Loucy (cell line): ENCODE measurements at regions not wholly inside any gene's neighbourhood (a gene's known extent, or its start where the extent isn't known, plus 50 kb on each side); places are given as distances from the start of the nearest gene placed in this dataset.

Source experiments
- H2AFZ ChIP-seq: fragments of 200-600 bp; sonication (generic); 2 replicates; pipeline ENCODE4 v1.6.0; 2016; ENCODE audit warnings: antibody characterized with exemption, mild to moderate bottlenecking, low read length, moderate library complexity
- H3F3A ChIP-seq: fragments of 200-600 bp; 2 replicates; pipeline ENCODE4 v1.6.0; 2016; ENCODE audit warnings: antibody characterized with exemption, low read depth, mild to moderate bottlenecking
- H3K27me3 ChIP-seq: fragments of 200-600 bp; sonication (generic); 2 replicates; pipeline ENCODE4 v1.6.1; 2014; ENCODE audit warnings: low read length, mild to moderate bottlenecking; ENCODE audit not compliant: insufficient read depth, poor library complexity, severe bottlenecking
- H3K36me3 ChIP-seq: fragments of 200-600 bp; sonication (generic); 2 replicates; pipeline ENCODE4 v1.6.1; 2016; ENCODE audit warnings: low read length; ENCODE audit not compliant: insufficient read depth
- H3K4me1 ChIP-seq: fragments of 200-600 bp; sonication (generic); 2 replicates; pipeline ENCODE4 v1.5.1; 2014; ENCODE audit warnings: low read length, mild to moderate bottlenecking; ENCODE audit not compliant: insufficient read depth, poor library complexity, severe bottlenecking
- H3K4me2 ChIP-seq: fragments of 200-600 bp; sonication (generic); 2 replicates; pipeline ENCODE4 v1.6.0; 2014; ENCODE audit warnings: antibody characterized with exemption, low read length, low read depth, mild to moderate bottlenecking; ENCODE audit not compliant: poor library complexity, severe bottlenecking
- H3K4me3 ChIP-seq: fragments of 200-600 bp; sonication (generic); 2 replicates; pipeline ENCODE4 v1.5.1; 2014; ENCODE audit warnings: low read length, mild to moderate bottlenecking, mixed read lengths; ENCODE audit not compliant: poor library complexity, severe bottlenecking
- H3K79me2 ChIP-seq: fragments of 200-600 bp; sonication (generic); 2 replicates; pipeline ENCODE4 v1.6.1; 2014; ENCODE audit warnings: low read length; ENCODE audit not compliant: insufficient read depth
- H3K9ac ChIP-seq: fragments of 200-600 bp; sonication (generic); 2 replicates; pipeline ENCODE4 v1.6.0; 2014; ENCODE audit warnings: mild to moderate bottlenecking, low read depth, low read length, moderate library complexity; ENCODE audit not compliant: poor library complexity, severe bottlenecking
- H3K9me2 ChIP-seq: fragments of 200-600 bp; sonication (generic); replicated peaks from 2 replicates; pipeline ENCODE4 v1.6.1; 2016; ENCODE audit warnings: low read depth, low read length, mixed read lengths
- H3K9me3 ChIP-seq: fragments of 200-600 bp; sonication (generic); 2 replicates; pipeline ENCODE4 v1.6.1; 2014; ENCODE audit warnings: mild to moderate bottlenecking, antibody characterized with exemption, low read length, low read depth; ENCODE audit not compliant: insufficient read depth
- H4K20me1 ChIP-seq: fragments of 200-600 bp; sonication (generic); 2 replicates; pipeline ENCODE4 v1.6.0; 2014; ENCODE audit warnings: antibody characterized with exemption, low read length, mild to moderate bottlenecking; ENCODE audit not compliant: insufficient read depth, poor library complexity, severe bottlenecking
- CTCF ChIP-seq: fragments of 200-600 bp; sonication (generic); conservative IDR thresholded peaks from 2 replicates; pipeline ENCODE4 v1.5.1; 2014; ENCODE audit warnings: mild to moderate bottlenecking, antibody characterized with exemption, low read length
- EZH2phosphoT487 ChIP-seq: fragments of 200-600 bp; IDR thresholded peaks from 2 replicates; pipeline ENCODE4 v1.6.1; 2018; ENCODE audit warnings: antibody characterized with exemption, mild to moderate bottlenecking, moderate library complexity, borderline replicate concordance

- no peaks in the 10 kb centered on the region for H3K36me3 ChIP-seq
- H3K4me1 ChIP-seq = no peaks in the 10 kb centered on the region
- no peaks in the 10 kb centered on the region for H3F3A ChIP-seq
- H3K9me2 ChIP-seq = no peaks in the 10 kb centered on the region
- no peaks in the 10 kb centered on the region for H3K27me3 ChIP-seq
- no peak overlapping the region for H3K4me3 ChIP-seq
- no peak overlapping the region for H2AFZ ChIP-seq
- no peaks in the 10 kb centered on the region for H4K20me1 ChIP-seq
- H3K79me2 ChIP-seq = no peaks in the 10 kb centered on the region
- H3K9me3 ChIP-seq = no peaks in the 10 kb centered on the region; the same call in 1 of the 2 replicates
- TF ChIP-seq CTCF (no peak), EZH2phosphoT487 (no peak)
- no peak overlapping the region for H3K9ac ChIP-seq
- no peak overlapping the region for H3K4me2 ChIP-seq
Observed at GRCh38 chr1:5620418-5620817, 371.8 kb downstream of the NPHP4 start.

- H3K79me2 ChIP-seq = no peaks in the 10 kb centered on the region
- no peak overlapping the region for H2AFZ ChIP-seq
- H3K4me1 ChIP-seq = no peaks in the 10 kb centered on the region
- no peak overlapping the region for H3K9ac ChIP-seq
- H3K27me3 ChIP-seq = no peaks in the 10 kb centered on the region
- no peak overlapping the region for H3K4me2 ChIP-seq
- no peaks in the 10 kb centered on the region for H4K20me1 ChIP-seq
- H3K4me3 ChIP-seq = no peak overlapping the region
- H3K9me2 ChIP-seq = no peaks in the 10 kb centered on the region
- no peaks in the 10 kb centered on the region for H3K36me3 ChIP-seq
- TF ChIP-seq EZH2phosphoT487 (no peak), CTCF (no peak)
- no peaks in the 10 kb centered on the region for H3F3A ChIP-seq
- H3K9me3 ChIP-seq = no peaks in the 10 kb centered on the region; the same call in 1 of the 2 replicates
Observed at GRCh38 chr1:5619469-5619868, 372.8 kb downstream of the NPHP4 start.

- H3K9ac ChIP-seq = no peak overlapping the region
Observed at GRCh38 chr1:5617546-5617945, 374.7 kb downstream of the NPHP4 start.

More at GRCh38 chr1:5617546-5617945, 374.7 kb downstream of the NPHP4 start:
- H3K9me2 ChIP-seq = no peaks in the 10 kb centered on the region
- H3K4me1 ChIP-seq = no peaks in the 10 kb centered on the region
- TF ChIP-seq CTCF = no peak
- TF ChIP-seq EZH2phosphoT487 = no peak
- H3K4me2 ChIP-seq = no peak overlapping the region
- H3K79me2 ChIP-seq = no peaks in the 10 kb centered on the region
- H3F3A ChIP-seq = no peaks in the 10 kb centered on the region
- H2AFZ ChIP-seq = no peak overlapping the region
- H3K9me3 ChIP-seq = no peaks in the 10 kb centered on the region; the same call in 1 of the 2 replicates
- H3K36me3 ChIP-seq = no peaks in the 10 kb centered on the region
- no peaks in the 10 kb centered on the region for H3K27me3 ChIP-seq
- H3K4me3 ChIP-seq = no peak overlapping the region
- no peaks in the 10 kb centered on the region for H4K20me1 ChIP-seq
